ENCODE measurements at regions not wholly inside any gene's neighbourhood (a gene's known extent, or its start where the extent isn't known, plus 50 kb on each side); places are given as distances from the start of the nearest gene placed in this dataset.
"Not testable (repeated sequence)": the region's sequence is repeated elsewhere in the genome, so short reads cannot be mapped to it uniquely, and the experiment has no call there.

DNA sequence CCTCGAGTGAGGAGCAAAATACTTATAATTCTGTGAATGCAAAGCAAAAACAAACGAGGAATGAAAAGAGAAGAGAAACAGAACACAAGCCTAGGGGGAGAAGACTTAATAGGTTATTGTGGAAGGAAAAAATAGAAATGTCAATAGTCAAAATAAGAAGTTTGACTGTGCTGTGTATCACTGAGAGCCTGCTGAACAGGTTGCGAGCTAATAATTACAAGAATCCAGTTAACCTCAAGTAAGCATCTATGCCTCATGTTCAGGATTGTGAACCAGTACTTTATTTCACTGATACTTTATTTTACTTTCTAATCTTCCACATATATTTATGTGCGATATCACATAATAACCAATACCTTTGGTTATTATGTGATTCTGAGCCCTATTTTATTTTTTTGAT, 316.7 kb downstream of the OTUD1 start:
- H3K4me3 ChIP-seq (ENCODE audit: control insufficient read depth, low read depth, low read length) = no peak overlapping the region
- TF ChIP-seq, protein P1, sequence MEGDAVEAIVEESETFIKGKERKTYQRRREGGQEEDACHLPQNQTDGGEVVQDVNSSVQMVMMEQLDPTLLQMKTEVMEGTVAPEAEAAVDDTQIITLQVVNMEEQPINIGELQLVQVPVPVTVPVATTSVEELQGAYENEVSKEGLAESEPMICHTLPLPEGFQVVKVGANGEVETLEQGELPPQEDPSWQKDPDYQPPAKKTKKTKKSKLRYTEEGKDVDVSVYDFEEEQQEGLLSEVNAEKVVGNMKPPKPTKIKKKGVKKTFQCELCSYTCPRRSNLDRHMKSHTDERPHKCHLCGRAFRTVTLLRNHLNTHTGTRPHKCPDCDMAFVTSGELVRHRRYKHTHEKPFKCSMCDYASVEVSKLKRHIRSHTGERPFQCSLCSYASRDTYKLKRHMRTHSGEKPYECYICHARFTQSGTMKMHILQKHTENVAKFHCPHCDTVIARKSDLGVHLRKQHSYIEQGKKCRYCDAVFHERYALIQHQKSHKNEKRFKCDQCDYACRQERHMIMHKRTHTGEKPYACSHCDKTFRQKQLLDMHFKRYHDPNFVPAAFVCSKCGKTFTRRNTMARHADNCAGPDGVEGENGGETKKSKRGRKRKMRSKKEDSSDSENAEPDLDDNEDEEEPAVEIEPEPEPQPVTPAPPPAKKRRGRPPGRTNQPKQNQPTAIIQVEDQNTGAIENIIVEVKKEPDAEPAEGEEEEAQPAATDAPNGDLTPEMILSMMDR (conservative IDR thresholded peaks at IDR 0.05; ENCODE audit: control insufficient read depth, insufficient read depth, low read depth, low read length) = no peak
- DNase-seq (ENCODE audit: low read depth) = no peak

DNA sequence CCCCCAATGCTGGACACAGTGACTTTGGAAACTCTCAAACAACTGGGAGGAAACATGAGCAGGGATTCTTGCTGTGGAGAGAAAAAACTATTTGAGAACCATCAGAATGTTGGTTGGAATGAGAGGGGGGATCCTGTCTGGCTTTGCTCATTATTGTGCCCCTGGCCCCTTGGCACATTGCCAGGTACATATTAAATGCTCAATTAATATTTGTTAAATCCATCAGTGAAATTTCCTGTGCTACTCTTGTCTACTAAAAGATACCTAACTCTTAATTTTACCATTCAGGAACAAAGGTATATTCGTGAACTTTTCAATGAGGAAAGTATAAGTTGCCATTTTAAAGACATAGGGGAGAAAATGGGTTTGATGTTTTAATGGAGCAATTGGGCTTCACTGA, 329.4 kb downstream of the OTUD1 start:
- DNase-seq (ENCODE audit: low read depth) = no peak
- H3K4me3 ChIP-seq (ENCODE audit: control insufficient read depth, low read depth, low read length) = no peak overlapping the region
- TF ChIP-seq, protein P1 (conservative IDR thresholded peaks at IDR 0.05; ENCODE audit: control insufficient read depth, insufficient read depth, low read depth, low read length) = no peak

DNA sequence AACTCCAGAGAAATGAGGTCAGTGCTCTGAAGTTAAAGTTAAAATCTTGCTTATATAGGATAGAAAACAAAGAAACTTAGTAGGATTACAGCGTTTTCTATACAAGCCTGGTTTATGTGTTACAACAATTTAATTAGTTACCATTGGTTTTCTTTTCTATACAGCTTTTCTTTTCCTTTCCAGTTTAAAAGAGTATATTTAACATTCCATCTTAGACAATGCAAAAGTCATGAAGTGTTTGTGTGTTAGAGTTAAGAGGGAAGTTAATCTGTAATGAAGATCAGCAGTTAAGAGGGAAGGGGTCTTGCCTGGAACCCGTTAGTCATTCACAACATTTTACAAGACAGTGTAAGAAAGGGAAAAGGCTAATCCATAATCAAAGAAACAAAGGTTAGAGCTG, 338.3 kb downstream of the OTUD1 start:
- H3K4me3 ChIP-seq (ENCODE audit: control insufficient read depth, low read depth, low read length) = no peak overlapping the region
- TF ChIP-seq, protein P1 (conservative IDR thresholded peaks at IDR 0.05; ENCODE audit: control insufficient read depth, insufficient read depth, low read depth, low read length) = no peak
- no peak for DNase-seq (ENCODE audit: low read depth)

DNA sequence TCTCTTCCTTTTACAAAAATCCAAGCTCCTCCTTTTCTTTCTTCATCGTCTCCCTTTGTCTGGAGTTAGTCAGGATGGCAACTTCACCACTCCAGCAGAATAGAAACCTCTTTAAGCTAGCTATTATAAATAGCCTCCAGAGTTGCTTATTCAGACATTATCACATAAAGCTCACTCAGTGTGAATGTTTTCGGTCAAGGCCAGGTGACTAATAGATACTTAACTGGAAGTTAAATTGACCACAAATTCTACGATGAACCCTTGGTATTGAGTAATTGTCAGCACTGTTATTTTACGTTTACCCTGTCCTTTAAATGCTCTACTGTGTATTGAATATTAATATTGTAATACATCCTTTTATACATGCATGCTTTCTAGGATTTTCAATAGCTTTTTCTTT, 340.4 kb downstream of the OTUD1 start:
- no peak overlapping the region for H3K4me3 ChIP-seq (ENCODE audit: control insufficient read depth, low read depth, low read length)
- TF ChIP-seq, protein P1 (conservative IDR thresholded peaks at IDR 0.05; ENCODE audit: control insufficient read depth, insufficient read depth, low read depth, low read length) = no peak
- no peak for DNase-seq (ENCODE audit: low read depth)

DNA sequence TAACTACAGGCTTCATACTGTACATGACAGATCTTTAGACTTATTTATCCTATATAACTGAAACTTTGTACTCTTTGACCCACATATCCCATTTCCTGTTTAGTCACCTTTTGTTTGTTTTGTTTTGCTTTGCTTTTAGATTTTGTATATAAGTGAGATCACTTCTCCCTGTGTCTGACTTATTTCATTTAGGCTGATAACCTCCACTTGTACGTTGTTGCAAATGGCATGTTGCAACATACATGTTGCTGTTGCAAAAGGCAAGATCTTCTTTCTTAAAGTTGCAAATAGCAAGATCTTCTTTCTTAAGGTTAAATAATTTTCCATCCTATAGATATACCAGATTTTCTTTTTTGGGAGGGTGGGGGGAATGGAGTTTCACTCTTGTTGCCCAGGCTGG, 341.5 kb downstream of the OTUD1 start:
- H3K4me3 ChIP-seq (ENCODE audit: control insufficient read depth, low read depth, low read length) = no peak overlapping the region
- DNase-seq (ENCODE audit: low read depth) = no peak
- TF ChIP-seq, protein P1 (conservative IDR thresholded peaks at IDR 0.05; ENCODE audit: control insufficient read depth, insufficient read depth, low read depth, low read length) = no peak

DNA sequence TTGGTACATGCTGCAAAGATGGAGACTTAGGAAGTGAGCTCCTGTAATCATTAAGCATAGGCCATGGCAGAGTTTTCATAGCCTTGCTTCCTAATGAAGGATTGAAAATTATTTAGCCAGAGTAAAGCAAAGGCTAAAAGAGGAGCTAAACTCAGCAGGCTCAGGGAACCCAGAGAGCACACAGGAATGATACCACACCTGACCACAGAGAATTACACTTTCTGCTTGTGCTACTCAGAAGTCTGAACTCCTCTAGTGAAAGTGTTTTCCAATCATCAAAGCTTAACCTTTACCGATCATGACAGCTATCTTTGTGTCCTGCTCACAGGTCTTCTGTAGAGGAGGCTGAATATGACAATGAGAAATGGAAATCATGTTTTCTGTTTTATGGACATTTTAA, 347.7 kb downstream of the OTUD1 start:
- no peak for DNase-seq (ENCODE audit: low read depth)
- no peak overlapping the region for H3K4me3 ChIP-seq (ENCODE audit: control insufficient read depth, low read depth, low read length)
- TF ChIP-seq, protein P1 (conservative IDR thresholded peaks at IDR 0.05; ENCODE audit: control insufficient read depth, insufficient read depth, low read depth, low read length) = no peak

DNA sequence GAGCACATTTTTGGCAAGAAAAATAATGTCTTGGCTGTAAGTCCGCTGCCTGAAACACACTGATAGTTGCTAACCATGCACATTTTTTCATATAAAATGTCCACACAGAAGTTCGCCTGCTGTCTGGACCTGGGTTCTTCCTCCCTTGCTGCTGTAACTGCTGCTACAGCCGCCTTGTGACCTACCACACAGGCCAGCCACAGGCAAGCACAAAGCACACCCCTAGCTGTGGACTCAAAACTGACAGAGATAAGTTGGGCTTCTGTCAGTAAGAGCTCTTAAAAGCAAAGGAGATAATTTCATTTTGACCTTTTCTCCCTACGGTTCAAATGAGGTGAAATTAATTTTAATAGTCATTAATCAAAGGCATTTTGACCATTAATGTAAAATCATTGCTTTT, 354.7 kb downstream of the OTUD1 start:
- TF ChIP-seq, protein P1 (conservative IDR thresholded peaks at IDR 0.05; ENCODE audit: control insufficient read depth, insufficient read depth, low read depth, low read length) = no peak
- H3K4me3 ChIP-seq (ENCODE audit: control insufficient read depth, low read depth, low read length) = no peak overlapping the region
- DNase-seq (ENCODE audit: low read depth) = no peak

DNA sequence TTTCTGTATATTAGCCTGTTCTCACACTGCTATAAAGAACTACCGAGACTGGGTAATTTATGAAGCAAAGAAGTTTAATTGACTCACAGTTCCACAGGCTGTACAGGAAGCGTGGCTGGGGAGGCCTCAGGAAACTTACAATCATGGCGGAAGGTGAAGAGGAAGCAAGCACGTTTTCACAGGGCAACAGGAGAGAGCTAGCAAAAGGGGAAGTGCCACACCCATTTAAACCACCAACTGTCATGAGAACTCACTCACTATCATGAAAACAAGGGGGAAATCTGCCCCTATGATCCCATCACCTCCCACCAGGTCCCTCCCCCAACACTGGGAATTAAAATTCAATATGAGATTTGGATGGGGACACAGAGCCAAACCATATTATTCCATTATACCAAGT, 358.6 kb downstream of the OTUD1 start:
- not testable (repeated sequence) for DNase-seq (ENCODE audit: low read depth); H3K4me3 ChIP-seq (ENCODE audit: control insufficient read depth, low read depth, low read length)

Measured in fibroblast of mammary gland (primary cell).